ENCODE measurements at regions not wholly inside any gene's neighbourhood (a gene's known extent, or its start where the extent isn't known, plus 50 kb on each side); places are given as distances from the start of the nearest gene placed in this dataset.

DNA sequence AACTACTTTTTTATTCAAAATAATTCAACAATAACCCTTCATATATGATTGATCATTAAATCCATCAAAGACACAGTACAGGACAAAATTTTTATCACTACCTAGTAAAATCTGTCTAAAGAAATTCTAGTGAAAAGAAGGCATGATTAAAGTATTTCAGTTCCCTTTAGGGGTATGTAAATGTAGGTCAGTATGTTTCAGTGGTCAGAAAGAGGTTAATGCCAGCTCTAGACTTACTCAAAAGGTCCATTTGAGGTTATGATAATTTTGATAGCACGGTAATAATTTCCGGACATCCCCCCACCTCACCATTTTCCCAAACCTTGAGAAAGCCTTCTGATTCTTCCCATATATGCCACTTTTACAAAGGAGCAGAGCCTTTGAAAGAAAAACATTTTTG lies 193.5 kb upstream of the ID4 start:
- no peak for DNase-seq

DNA sequence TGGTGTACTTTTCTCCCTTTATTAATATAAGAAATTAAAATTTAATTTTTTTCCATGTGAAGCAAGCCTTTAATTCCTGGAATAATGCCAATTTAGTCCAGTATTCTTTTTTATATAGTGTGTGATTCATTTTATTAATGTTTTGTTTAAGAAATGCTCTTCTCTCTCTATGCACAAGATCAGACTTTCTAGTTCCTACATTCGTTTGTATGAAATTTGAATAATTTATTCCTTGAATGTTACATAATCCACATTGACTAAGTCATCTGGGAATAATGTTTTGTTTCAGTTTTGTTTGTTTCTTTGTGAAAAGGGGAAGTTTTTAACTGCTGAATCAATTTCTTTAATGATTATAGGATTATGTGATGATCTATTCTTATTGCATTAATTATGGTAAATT lies 181.4 kb upstream of the ID4 start:
- peak; percentile 1 to 47 for DNase-seq

DNA sequence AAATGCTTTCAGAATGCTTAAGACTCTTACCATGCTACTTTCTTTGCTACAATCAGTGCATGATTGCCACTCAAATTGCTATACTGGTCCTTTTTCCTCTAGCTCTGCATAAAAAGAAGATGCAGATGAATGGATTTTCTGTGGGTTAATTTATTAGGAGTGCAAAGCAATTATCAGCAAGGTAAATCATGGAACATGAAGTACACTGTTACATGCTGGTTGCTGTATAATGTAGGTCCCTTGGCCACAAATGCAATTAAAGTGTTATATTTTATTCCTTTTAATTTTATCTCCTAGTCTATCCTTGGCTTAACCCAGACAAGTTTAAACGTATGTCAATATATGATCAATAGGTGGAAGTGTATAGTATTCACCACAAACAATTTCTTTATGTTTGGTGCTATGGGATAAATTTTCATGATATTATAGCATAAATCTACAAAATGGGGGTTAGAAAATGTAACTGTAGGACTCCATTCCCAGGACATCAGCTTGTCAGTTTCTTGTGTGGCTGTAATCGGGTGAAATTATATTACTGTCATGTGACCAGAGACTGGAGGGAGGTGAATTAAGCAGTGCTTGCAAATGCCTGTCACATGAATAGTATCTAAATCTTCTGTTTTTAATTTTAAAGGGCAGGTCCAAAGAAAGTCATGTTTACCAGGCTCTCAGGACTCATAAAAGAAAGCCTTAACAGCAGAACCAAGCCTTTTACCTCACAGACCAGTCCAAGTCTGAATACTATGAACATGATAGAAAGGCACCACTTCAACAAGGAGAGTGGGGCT lies 176.9 kb upstream of the ID4 start:
- DNase-seq: no peak

DNA sequence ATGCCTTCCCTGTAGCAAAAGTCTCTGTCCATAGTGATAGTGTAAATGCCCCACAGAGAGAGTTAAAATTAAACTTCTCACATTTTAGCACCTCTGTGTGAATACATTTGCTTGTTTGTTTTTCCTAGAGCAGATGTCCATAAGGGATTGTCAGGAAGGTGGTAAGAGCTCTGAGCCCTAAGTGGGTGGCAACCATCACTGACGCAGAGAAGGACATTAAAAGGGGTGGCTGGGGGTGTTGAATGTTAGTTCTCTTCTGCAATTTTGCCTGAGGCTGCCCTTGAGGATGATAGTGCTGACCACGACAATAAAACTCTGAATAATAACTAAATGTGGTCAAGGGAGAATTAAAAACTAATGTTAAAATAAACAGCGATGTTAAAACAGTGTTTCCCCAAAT lies 174.3 kb upstream of the ID4 start:
- DNase-seq: no peak

DNA sequence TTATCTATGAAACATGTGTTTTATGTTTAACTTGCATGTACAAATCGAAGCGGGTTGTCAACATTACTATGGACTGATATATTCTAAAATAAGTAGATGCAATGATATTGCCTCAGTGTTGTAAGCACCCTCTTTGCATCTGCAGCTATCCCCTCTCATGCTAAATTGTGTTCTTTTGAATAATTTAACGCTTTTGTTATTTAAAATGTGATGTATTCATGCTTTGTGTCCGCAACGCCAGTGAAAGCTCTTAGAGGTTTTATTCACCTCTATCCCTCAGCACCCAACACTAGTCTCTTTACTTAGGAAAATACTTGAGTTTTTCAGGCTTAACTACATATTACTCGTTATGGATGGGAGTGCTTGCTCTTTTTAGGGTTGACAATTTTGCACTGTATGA lies 173.7 kb upstream of the ID4 start:
- peak; percentile 35 to 45 for DNase-seq

DNA sequence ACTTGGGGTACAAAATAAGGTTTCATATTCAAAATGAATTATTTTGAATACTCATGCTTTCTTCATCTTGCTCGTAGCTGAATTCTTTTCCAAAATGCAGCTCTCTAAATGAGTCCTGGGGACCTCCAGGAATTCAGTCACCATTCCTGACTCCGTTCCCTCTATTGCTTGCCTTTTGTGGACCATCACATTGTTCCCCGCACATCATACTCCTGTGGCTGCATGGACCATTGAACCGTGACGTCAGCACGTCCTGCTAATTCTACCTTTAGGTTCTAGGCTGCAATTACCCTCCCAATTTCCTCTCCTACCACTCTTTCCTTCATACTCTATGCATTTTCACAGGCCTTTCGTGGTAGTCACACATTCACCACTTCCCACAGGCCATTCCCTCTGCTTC lies 173.1 kb upstream of the ID4 start:
- DNase-seq: no peak

DNA sequence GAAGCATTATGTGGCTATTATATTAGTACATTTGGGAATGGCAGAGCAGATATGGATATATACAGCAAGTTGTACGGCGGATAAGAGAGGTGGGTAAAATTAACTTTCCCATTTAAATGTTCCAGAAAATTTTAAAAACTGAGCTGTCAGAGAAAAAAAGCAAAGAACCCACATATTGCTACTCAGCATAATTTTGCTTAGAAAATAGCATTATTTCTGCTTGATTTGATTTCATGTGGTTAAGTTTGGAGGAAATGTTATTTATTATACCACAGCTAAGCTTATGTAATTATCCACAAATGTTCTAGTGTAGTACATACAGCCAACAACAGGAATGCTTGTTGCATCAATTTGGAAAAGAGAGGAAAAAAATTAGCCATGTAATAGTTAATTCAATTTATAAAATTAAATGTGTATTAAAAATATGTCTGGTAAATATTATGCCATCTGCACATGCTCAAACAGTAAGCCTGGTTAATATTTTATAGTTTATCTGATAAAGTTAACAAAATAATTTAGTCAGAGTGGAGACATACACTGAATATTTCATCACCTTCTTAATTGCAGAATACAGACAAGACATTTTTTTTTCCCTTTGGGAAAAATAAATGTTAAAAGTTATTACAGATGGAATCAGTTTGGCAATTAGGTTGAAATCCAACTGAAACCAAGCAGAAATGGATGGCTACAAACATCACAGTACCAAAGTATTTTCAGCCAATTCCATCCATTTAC lies 172.1 kb upstream of the ID4 start:
- DNase-seq: no peak

DNA sequence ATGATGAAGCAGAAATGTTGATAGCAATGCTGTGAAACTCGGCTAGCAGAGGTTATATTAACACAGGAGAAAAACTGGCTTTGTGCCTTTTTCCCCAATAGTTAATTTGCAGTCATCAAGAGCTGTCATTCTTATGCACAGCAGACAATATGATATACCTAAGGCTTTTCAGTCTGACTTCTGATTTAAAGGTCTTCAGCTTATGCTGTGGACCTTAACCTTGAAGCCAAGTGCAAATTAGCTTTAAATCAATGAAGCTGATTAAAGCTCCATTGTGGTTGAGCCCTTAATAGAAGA lies 171.6 kb upstream of the ID4 start:
- DNase-seq: no peak

DNA sequence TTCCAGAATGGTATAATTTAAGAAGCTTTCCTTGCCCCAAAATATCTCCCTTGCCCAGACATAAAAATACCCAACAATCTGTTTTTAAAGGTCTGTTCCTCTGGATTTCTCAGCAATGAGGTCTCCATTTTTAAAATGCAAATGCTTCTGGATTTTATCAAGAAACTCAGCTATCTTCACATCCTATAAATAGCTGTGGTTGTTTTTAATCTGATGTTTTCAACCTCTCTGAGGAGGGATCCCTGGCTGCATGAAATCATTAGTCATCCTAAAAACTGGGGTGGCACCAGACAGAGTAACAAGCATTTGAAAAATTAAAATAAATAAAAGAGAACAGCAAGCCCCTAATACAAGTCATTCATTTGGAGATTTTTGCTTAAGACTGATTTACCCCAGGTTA lies 168.5 kb upstream of the ID4 start:
- no peak for DNase-seq

DNA sequence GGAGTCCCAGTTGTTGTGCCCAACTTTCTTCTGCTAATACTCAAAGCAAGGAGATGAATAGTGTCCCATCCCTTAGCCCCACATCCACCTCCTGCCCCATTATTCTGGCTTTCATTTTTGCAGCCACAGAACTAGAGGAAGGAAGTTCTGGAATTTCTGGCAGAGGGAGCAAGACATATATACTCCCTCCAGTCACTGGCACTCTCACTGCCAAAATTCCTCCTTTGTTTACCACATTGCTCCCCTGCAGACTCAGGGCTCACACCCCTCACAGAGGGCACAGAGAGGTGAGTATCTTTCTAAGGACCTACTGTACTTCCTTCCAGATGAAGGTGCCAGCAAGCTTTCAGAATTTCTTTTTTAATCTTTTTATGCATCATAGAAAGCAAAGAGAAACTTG lies 168.0 kb upstream of the ID4 start:
- DNase-seq: no peak

DNA sequence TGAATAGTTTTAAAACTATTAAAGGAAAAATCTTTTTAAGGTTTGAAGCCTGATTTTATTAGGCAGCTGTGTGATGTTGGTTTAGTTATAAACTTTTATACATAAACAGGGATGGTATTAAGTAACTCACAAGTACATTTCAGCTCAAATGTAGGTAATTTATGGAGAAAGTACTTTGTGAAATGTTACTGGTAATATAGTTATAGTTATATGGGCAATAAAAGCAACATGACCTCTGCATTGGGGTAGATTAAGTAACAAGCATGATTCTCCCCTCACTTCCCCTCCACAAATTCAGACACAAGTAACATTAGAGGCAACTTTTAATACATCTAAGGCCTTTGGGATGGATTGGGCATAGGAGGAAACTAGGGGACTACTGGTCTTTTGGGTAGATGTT lies 154.3 kb upstream of the ID4 start:
- no peak for DNase-seq

DNA sequence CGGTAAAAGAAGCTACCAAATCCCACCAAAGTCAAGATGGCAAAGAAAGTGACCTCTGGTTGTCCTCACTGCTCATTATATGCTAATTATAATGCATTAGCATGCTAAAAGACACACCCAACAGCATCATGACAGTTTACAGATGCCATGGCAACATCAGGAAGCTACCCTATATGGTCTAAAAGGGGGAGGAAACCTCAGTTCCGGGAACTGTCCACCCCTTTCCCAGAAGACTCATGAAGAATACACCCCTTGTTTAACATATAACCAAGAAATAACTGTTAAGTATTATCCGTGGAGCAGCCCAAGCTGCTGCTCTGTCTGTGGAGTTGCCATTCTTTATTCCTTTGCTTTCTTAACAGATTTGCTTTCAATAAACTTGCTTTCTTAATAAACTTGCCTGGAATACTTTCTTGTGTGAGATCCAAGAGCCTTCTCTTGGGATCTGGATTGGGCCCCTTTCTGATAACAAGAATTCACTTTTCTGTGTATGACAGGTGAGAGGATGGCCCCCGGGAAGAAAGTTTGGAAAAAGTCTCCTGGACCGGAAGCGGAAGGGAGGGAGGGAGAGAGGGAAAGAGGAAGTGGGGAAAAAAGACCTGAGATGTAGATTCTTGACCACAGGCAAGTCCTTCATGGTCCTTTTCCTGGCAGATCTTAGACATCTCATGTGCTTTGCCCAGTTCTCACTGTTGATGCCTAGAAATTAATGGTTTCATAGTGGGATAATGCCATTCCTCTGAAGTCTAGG lies 146.7 kb upstream of the ID4 start:
- no peak for DNase-seq

DNA sequence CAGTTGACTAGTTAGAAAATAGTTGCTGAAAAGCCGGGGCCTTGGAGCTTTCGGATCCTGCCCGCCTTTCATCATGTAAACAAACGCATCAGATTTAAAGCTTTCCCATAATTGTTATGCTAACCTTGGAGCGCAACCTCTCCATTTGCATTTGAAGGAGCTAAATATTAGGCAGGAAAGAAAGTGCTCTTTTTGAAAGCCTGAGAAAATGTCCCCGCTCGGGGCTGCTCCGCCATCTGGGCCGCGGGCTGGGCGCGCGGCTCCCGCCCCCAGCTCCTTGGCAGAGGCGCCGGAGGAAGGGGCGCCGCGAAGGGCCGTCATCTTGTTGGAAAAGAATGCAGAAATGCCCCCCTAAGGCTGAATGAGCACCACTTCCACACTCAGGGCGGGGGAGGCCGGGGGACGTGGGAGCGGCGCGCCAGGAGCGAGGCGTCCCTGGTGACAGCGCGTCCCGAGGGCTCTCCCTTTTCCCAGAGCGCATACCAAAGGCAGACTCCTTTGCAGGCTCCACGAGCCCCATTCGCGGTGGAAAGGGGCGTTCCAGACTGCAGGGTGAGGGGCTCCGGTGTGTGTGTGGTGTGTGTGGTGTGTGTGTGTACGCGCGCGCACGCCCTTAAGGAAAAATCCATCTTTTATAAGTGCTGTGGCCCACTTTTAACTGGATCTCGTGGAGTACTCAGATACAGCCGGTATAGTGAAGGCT lies 145.6 kb upstream of the ID4 start:
- peak in 1 of 2 experiments; percentile 12 for DNase-seq

DNA sequence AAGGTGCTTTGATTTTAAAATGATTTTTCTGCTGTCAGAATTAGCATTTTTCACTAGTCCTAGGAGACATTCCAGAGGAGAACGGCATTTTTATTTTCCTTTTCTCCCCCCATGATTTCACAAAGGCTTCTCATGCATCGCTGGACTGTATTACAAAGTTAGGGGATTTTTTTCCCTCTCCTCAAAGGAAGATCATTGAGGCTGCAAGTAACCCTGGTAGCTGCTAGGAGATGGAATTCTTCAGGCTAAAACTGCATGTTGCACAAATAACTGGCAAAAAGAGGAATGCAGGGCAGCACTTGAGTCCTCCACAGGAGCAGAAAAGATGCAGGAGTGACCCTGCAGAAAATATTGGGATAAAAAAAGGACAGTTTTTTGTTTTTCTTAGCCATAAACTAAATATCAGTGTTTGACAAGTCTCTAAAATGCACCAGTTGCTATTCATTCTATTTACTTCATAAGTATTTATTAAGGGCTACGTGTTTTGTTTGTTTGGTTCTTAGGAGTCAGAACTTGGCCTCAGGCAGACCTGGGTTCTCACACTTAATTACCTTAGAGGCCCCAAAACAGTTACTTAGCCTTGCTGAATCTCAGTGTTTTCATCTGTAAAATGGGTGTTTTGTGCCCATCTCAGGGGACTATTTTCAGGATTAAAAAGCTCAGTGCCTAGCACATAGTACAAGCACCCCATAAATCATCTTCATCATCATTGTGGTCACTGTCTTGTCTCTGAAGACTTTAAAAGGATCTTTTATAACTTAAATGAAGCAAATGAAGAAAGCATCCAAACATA lies 144.5 kb upstream of the ID4 start:
- no peak for DNase-seq

DNA sequence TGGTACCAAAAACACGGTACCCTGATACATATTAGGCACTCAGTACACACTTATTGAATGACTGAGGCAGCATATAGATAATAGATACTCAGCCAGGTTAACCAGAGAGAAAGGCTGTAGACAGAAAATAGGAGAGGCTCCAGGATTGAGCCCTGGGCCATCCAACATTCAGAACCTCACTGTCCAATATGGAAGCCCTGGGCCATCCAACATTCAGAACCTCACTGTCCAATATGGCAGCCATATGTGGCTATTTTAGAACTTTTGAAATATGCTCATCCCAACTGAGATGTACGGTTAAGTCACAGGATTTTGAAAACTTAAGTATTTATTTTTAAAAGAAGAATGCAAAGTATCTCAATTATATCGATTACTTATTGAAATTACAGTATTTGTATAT lies 142.5 kb upstream of the ID4 start:
- DNase-seq: no peak

DNA sequence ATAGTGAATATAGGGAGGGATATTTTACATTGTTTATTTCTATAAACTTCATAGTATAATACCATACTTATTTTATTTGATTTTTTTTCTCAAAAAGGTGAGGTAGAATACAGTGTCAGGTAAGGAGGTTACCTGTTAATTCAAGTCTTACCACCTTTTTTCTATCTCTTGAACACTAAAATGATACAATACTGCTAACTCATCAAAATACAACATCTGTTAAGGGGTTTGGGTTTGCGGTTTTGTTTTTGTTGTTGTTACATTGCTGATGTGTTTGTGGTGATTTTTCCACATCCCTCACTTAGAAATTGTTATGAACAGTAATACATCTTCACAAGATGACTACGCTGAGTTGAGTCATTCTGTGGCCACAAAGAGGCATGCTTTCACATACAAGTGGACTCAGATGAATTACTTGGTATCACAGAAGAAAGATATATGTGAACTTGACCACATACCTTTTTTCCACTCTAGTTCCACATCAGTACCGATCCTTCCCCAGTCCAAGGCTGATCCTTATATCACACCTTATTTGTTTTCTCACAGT lies 139.4 kb upstream of the ID4 start:
- DNase-seq: no peak

DNA sequence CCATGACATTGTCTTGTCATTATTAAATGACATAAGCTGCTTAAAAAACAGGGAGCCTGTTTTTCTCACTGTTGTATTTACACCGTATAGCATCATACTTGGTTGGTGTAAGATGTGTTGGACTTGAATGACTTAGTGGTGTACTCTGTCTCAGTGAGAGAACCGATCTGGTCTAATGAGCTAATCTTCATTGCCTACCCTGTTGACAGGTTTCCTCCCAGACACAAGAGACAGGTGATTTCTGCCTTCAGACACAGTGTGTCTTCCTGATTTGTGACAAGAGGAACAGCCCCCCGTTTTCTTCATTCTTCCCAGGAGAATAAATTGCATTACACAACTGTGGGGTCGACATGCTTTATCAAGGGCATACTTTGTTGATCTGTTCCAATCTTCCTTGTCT lies 137.2 kb upstream of the ID4 start:
- no peak for DNase-seq

DNA sequence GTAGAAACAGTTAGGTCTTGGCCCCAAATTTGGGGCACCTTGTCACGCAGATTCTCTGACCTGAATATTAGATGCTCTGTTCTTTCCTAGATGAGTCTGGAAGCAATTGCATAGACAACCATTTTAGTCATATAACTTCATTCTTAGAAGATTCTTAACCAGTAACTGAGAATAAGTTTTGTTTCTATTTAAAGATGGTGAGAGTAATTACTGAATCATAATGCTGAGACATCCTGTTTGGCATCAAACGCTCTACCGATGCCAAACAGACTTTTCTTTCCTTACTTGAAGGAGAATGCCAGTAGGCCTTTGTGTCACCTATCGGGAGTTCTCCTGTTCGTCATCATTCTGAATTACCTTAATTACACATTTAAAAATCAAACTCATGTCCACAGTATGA lies 131.6 kb upstream of the ID4 start:
- no peak for DNase-seq

DNA sequence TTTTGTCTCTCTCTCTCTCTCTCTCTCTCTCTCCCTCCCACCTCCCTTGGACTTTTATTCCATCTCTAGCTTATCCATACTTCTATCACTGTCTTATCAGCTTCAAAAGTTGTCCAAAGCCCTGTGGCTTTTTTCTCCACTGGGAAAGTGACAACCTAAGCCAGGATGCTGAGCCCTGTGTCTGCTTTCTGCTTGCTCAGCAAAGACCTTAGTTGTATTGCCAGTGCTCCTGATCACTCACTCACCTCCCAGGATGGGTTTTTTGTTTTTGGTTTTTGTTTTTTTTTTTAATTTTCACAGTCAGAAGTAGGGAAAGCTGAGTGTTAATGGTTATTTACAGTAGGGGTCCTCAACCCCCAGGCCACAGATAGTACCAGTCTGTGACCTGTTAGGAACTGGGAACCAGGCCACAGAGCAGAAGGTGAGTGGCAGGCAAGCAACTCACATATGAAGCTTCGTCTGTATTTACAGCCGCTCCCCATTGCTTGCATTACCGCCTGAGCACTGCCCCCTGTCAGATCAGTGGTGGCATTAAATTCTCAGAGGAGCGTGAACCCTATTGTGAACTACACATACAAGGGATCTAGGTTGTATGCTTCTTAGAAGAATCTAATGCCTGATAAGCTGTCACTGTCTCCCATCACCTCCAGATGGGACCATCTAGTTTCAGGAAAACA lies 125.0 kb upstream of the ID4 start:
- no peak for DNase-seq

DNA sequence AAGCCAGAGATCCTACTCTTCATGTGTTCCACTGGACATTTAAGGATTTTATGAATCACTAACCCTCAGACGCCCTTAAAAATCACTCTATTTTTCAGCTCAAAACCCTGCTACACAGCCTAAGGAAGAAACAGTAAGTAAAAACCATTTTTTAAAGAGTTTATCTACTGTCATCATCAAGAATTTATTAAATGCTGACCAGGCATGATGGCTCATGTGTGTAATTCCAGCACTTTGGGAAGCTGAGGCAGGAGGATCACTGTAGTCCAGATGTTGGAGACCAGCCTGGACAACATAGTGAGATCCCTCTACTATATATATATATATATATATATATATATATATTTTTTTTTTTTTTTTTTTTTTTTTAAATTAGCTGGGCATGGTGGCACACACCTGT lies 124.2 kb upstream of the ID4 start:
- DNase-seq: no peak

DNA sequence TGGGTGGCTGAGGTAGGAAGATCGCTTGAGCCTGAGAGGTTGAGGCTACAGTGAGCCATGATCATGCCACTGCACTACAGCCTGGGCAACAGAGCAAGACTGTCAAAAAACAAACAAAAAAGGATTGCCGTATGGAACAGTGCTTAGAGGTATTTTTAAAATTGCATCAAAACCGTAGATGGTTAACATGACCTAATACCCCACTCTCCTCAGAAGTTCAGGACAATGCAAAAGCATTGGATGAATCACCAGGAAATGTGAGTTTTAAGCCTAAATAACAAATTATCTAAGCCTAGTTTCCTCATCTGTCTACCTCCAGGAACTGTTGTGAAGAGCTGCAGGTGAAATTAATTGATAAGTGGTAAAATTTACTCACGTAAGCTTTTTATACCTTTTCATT lies 123.8 kb upstream of the ID4 start:
- DNase-seq: no peak

DNA sequence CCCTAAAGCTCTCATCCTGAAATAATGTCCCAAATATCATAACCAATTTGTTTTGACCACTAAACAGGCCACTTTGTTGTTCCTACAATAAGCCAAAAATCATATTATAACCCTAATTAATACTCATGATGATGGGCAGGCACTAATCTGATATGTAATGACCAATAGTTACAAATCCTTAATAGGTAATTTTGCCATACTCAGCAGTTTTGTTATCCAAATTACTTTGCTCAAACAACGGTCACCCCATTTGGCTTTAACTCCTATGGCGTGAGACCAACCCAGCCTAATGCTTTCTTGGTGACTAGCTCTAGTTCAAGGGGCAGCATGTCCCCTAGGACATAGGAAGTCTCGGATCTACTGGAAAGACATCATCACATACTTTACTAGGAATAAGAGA lies 123.2 kb upstream of the ID4 start:
- DNase-seq: no peak

Measured in NCI-H526 (cell line).